RWPE2 (cell line): ENCODE measurements at regions not wholly inside any gene's neighbourhood (a gene's known extent, or its start where the extent isn't known, plus 50 kb on each side); places are given as distances from the start of the nearest gene placed in this dataset.

Source experiments
- ATAC-seq: fragments of 200-7000 bp; cut with Tn5 transposase; 3 replicates; pipeline ENCODE4 v1.9.1; 2021; ENCODE audit warnings: low read depth
- DNase-seq: peaks from one replicate; pipeline ENCODE4 v3.0.0-alpha.2; 2020; ENCODE audit warnings: low spot score
- H3K27ac ChIP-seq: fragments of 450-650 bp; 2 replicates; pipeline ENCODE4 v1.5.1; 2017; ENCODE audit warnings: mild to moderate bottlenecking; ENCODE audit not compliant: poor library complexity, severe bottlenecking
- H3K27me3 ChIP-seq: fragments of 250-450 bp; sonication (Bioruptor Pico); 2 replicates; pipeline ENCODE4 v1.5.1; 2021; ENCODE audit warnings: mild to moderate bottlenecking, moderate library complexity; ENCODE audit not compliant: insufficient read depth, poor library complexity, severe bottlenecking
- H3K36me3 ChIP-seq: fragments of 250-450 bp; sonication (Bioruptor Pico); 2 replicates; pipeline ENCODE4 v1.5.1; 2020; ENCODE audit warnings: low read depth, mild to moderate bottlenecking, moderate library complexity
- H3K4me1 ChIP-seq: fragments of 250-450 bp; sonication (Bioruptor Pico); 2 replicates; pipeline ENCODE4 v1.5.1; 2021; ENCODE audit warnings: mild to moderate bottlenecking, moderate library complexity; ENCODE audit not compliant: insufficient read depth, poor library complexity, severe bottlenecking
- H3K4me3 ChIP-seq: fragments of 250-450 bp; sonication (Bioruptor Pico); 2 replicates; pipeline ENCODE4 v1.5.1; 2021; ENCODE audit warnings: mild to moderate bottlenecking, moderate library complexity; ENCODE audit not compliant: severe bottlenecking
- H3K9me3 ChIP-seq: fragments of 250-450 bp; sonication (Bioruptor Pico); 2 replicates; pipeline ENCODE4 v1.5.1; 2021; ENCODE audit warnings: mild to moderate bottlenecking, moderate library complexity; ENCODE audit not compliant: severe bottlenecking
- CTCF ChIP-seq: fragments of 450-650 bp; IDR thresholded peaks from one replicate; pipeline ENCODE4 v1.5.1; 2017; ENCODE audit warnings: mild to moderate bottlenecking, moderate library complexity; ENCODE audit not compliant: poor library complexity, severe bottlenecking

- ATAC-seq, result no peak
- DNase-seq, result no peak
- no peaks in the 10 kb centered on the region for H3K36me3 ChIP-seq
These were observed 898.1 kb downstream of the EPHA4 start for GRCh38 chr2:220674033-220674432.

GRCh38 chr2:220676695-220677094 is 895.4 kb downstream of the EPHA4 start:
- no peaks in the 10 kb centered on the region for H3K36me3 ChIP-seq
- no peak overlapping the region for H3K4me3 ChIP-seq
- ATAC-seq (no peak), DNase-seq (no peak)
- no peaks in the 10 kb centered on the region for H3K4me1 ChIP-seq
- H3K27me3 ChIP-seq, result no peaks in the 10 kb centered on the region
- no peak for TF ChIP-seq CTCF
- H3K27ac ChIP-seq, result no peak overlapping the region
- H3K9me3 ChIP-seq, result no peaks in the 10 kb centered on the region

More at GRCh38 chr2:220674033-220674432, 898.1 kb downstream of the EPHA4 start:
- no peak for TF ChIP-seq CTCF
- Histone ChIP-seq H3K4me1 (no peaks in the 10 kb centered on the region), H3K4me3 (no peak overlapping the region), H3K27ac (no peak overlapping the region), H3K27me3 (no peaks in the 10 kb centered on the region), H3K9me3 (no peaks in the 10 kb centered on the region)

GRCh38 chr2:220678943-220679342 is 893.2 kb downstream of the EPHA4 start:
- ATAC-seq, result no peak
- Histone ChIP-seq H3K27ac (no peak overlapping the region), H3K4me3 (no peak overlapping the region), H3K27me3 (no peaks in the 10 kb centered on the region), H3K4me1 (no peaks in the 10 kb centered on the region), H3K9me3 (no peaks in the 10 kb centered on the region), H3K36me3 (no peaks in the 10 kb centered on the region)
- TF ChIP-seq CTCF, result no peak
- DNase-seq, result no peak

GRCh38 chr2:220682616-220683015 is 889.5 kb downstream of the EPHA4 start:
- TF ChIP-seq CTCF, result no peak
- Histone ChIP-seq H3K27ac (no peak overlapping the region), H3K4me1 (no peaks in the 10 kb centered on the region), H3K4me3 (no peak overlapping the region), H3K36me3 (no peaks in the 10 kb centered on the region), H3K9me3 (no peaks in the 10 kb centered on the region), H3K27me3 (no peaks in the 10 kb centered on the region)
- ATAC-seq, result peak; percentile 88
- no peak for DNase-seq

- Histone ChIP-seq H3K27ac (no peak overlapping the region), H3K27me3 (no peaks in the 10 kb centered on the region), H3K9me3 (no peaks in the 10 kb centered on the region), H3K36me3 (no peaks in the 10 kb centered on the region), H3K4me3 (no peak overlapping the region), H3K4me1 (no peaks in the 10 kb centered on the region)
- TF ChIP-seq CTCF, result no peak
- ATAC-seq (no peak), DNase-seq (no peak)
These were observed 888.0 kb downstream of the EPHA4 start for GRCh38 chr2:220684099-220684498.
